ENCODE measurements at regions not wholly inside any gene's neighbourhood (a gene's known extent, or its start where the extent isn't known, plus 50 kb on each side); places are given as distances from the start of the nearest gene placed in this dataset.

DNA sequence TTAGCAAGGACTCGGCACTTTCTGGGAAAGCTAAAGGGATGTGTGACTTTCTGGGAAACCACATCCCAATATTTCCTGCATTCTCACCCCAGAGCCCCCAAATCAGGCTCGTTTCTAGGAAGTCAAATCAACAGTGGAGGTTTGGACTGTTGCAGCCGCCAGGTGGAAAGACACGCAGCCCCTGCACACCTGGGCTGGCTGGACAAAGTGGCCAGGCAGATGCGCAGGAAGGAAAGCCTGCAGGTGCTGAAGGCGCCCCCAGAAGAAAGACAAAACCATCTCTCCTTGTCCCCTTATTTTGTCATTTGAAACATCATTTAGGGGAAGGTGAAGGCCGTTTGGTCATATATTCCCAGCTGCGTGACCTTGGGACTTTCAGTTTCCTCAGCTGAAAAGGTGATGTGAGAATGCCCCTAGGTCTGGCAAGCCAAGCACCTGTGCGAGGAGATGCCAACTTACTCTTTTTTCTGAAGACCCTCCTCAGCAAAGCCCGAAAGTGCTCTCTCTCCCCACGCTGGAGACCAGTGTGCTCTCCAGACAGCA lies 97.9 kb upstream of the CPEB4 start:
- CTCF ChIA-PET, result no interaction called here

DNA sequence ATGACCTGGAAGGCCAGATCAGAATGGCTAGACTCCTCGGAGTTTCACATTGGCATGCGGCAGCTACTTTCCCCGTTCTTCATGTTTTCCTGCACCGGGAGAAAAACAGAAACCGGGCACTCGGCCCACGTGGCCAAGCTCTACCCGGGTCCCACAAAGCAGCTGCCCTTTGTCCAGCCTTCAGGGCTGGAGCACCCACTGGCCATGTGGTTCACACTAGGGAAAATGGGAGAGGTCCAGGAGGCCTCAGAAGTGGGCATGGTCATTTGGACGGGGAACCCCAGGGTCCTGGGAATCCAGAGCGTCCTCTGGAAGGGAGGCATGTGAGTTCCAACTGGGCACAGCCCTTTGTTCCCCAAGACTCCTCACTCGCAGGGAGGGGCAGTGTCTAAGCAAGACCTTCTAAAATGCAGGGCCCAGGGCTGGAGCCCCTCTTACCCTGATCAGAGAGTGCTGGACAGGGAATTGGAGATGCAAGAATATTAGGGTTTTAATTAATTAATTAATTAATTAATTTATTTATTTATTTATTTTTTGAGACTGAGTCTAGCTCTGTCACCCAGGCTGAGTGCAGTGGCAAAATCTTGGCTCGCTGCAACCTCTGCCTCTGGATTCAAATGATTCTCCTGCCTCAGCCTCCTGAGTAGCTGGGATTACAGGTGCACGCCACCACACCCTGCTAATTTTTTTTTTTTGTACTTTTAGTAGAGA lies 97.2 kb upstream of the CPEB4 start:
- H3K27me3 Mint-ChIP-seq, result no peaks in the 10 kb centered on the region
- intact Hi-C loops (cut with DNase I, micrococcal nuclease), result no loop called here
- TF ChIP-seq, protein P1, sequence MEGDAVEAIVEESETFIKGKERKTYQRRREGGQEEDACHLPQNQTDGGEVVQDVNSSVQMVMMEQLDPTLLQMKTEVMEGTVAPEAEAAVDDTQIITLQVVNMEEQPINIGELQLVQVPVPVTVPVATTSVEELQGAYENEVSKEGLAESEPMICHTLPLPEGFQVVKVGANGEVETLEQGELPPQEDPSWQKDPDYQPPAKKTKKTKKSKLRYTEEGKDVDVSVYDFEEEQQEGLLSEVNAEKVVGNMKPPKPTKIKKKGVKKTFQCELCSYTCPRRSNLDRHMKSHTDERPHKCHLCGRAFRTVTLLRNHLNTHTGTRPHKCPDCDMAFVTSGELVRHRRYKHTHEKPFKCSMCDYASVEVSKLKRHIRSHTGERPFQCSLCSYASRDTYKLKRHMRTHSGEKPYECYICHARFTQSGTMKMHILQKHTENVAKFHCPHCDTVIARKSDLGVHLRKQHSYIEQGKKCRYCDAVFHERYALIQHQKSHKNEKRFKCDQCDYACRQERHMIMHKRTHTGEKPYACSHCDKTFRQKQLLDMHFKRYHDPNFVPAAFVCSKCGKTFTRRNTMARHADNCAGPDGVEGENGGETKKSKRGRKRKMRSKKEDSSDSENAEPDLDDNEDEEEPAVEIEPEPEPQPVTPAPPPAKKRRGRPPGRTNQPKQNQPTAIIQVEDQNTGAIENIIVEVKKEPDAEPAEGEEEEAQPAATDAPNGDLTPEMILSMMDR (IDR thresholded peaks at IDR 0.05), result no peak
- no peaks in the 10 kb centered on the region for H3K9me3 Mint-ChIP-seq
- no peaks in the 10 kb centered on the region for H3K9me3 ChIP-seq (ENCODE audit: control insufficient read depth in 1 of 2, insufficient read depth in 1 of 2, low read length in 2 of 2)
- H3K27ac ChIP-seq (ENCODE audit: low read depth in 1 of 2, low read length in 2 of 2), result no peak overlapping the region
- ChIA-PET CTCF (no interaction called here), POLR2A (no interaction called here)
- no peak overlapping the region for H3K27ac Mint-ChIP-seq
- no peak overlapping the region for H3K4me3 ChIP-seq (ENCODE audit: low read length)
- no peak for ATAC-seq (ENCODE audit: poor library complexity)
- DNase-seq, result no peak
- H3K4me1 ChIP-seq (ENCODE audit: insufficient read depth, low read length), result no peaks in the 10 kb centered on the region
- H3K27me3 ChIP-seq (ENCODE audit: control insufficient read depth in 1 of 2, insufficient read depth in 2 of 2, low read length in 2 of 2), result no peaks in the 10 kb centered on the region
- H3K36me3 ChIP-seq (ENCODE audit: insufficient read depth, low read length), result no peaks in the 10 kb centered on the region
- H3K4me3 Mint-ChIP-seq, result no peak overlapping the region
- H3K4me1 Mint-ChIP-seq (ENCODE audit: low read depth), result no peaks in the 10 kb centered on the region
- H3K36me3 Mint-ChIP-seq (ENCODE audit: low read depth), result no peaks in the 10 kb centered on the region

More for the DNA sequence above, 97.9 kb upstream of the CPEB4 start:
- POLR2A ChIA-PET, result no interaction called here
- Histone ChIP-seq H3K36me3 (ENCODE audit: insufficient read depth, low read length) (no peaks in the 10 kb centered on the region), H3K4me3 (ENCODE audit: low read length) (no peak overlapping the region), H3K27me3 (ENCODE audit: control insufficient read depth in 1 of 2, insufficient read depth in 2 of 2, low read length in 2 of 2) (no peaks in the 10 kb centered on the region), H3K9me3 (ENCODE audit: control insufficient read depth in 1 of 2, insufficient read depth in 1 of 2, low read length in 2 of 2) (no peaks in the 10 kb centered on the region), H3K27ac (ENCODE audit: low read depth in 1 of 2, low read length in 2 of 2) (no peak overlapping the region), H3K4me1 (ENCODE audit: insufficient read depth, low read length) (no peaks in the 10 kb centered on the region)
- H3K4me3 Mint-ChIP-seq, result no peak overlapping the region
- H3K36me3 Mint-ChIP-seq (ENCODE audit: low read depth), result no peaks in the 10 kb centered on the region
- TF ChIP-seq, protein P1 (IDR thresholded peaks at IDR 0.05), result no peak
- intact Hi-C loops (cut with DNase I, micrococcal nuclease), result no loop called here
- no peak for ATAC-seq (ENCODE audit: poor library complexity)
- no peak for DNase-seq
- no peak overlapping the region for H3K27ac Mint-ChIP-seq
- peaks cover 4% of the 10 kb centered on the region for H3K4me1 Mint-ChIP-seq (ENCODE audit: low read depth)
- H3K27me3 Mint-ChIP-seq, result no peaks in the 10 kb centered on the region
- no peaks in the 10 kb centered on the region for H3K9me3 Mint-ChIP-seq

DNA sequence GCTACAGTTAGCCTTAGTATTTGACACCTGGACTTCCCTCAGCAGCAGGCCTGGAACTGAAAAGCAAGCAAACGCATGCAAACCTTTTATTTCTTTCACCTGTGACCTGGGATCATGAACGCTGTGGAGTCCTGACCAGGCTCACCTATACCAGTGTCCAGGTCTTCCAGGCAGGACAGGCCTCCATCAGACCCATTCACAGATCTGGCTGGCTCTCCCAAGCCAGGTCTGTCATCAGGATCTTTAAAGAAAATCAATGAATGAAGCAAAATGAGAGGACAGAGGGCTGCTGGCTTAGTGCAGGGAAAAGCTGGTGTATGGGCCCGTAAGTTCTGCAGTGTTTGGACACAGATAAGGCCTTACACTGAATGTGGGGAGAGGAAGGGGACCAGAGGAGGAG lies 96.3 kb upstream of the CPEB4 start:
- no peak for DNase-seq
- no peak for ATAC-seq (ENCODE audit: poor library complexity)
- Mint-ChIP-seq H3K36me3 (ENCODE audit: low read depth) (no peaks in the 10 kb centered on the region), H3K27me3 (no peaks in the 10 kb centered on the region), H3K4me1 (ENCODE audit: low read depth) (no peaks in the 10 kb centered on the region), H3K4me3 (no peak overlapping the region), H3K9me3 (no peaks in the 10 kb centered on the region), H3K27ac (no peak overlapping the region)
- ChIA-PET CTCF (no interaction called here), POLR2A (no interaction called here)
- H3K27me3 ChIP-seq (ENCODE audit: control insufficient read depth in 1 of 2, insufficient read depth in 2 of 2, low read length in 2 of 2), result no peaks in the 10 kb centered on the region
- H3K4me1 ChIP-seq (ENCODE audit: insufficient read depth, low read length), result no peaks in the 10 kb centered on the region
- H3K4me3 ChIP-seq (ENCODE audit: low read length), result no peak overlapping the region
- no peak overlapping the region for H3K27ac ChIP-seq (ENCODE audit: low read depth in 1 of 2, low read length in 2 of 2)
- no peaks in the 10 kb centered on the region for H3K36me3 ChIP-seq (ENCODE audit: insufficient read depth, low read length)
- intact Hi-C loops (cut with DNase I, micrococcal nuclease), result no loop called here
- TF ChIP-seq, protein P1 (IDR thresholded peaks at IDR 0.05), result no peak
- H3K9me3 ChIP-seq (ENCODE audit: control insufficient read depth in 1 of 2, insufficient read depth in 1 of 2, low read length in 2 of 2), result no peaks in the 10 kb centered on the region

All from CD4-positive, alpha-beta T cell (primary cell).